Small intestine (tissue), 7 donors: ENCODE measurements at regions not wholly inside any gene's neighbourhood (a gene's known extent, or its start where the extent isn't known, plus 50 kb on each side); places are given as distances from the start of the nearest gene placed in this dataset.

Experiments
- DNase-seq, 2 donors: peaks; one replicate each; pipeline versions ENCODE4 v3.0.0 to v3.0.0-alpha.2; 2013
- FAIRE-seq: peaks from 2 replicates; lab custom pipeline; 2012; peaks lifted over from hg19 to GRCh38; lab: Jason Lieb, UNC
- H3K27ac ChIP-seq, 3 donors: one replicate each; pipeline ENCODE4 v1.5.1; 2013; ENCODE audit warnings: low read length in 2 of 3, mild to moderate bottlenecking in 2 of 3, control low read depth in 1 of 3, inconsistent platforms in 1 of 3, low read depth in 1 of 3, moderate library complexity in 1 of 3
- H3K27me3 ChIP-seq, 3 donors: one replicate each; pipeline ENCODE4 v1.6.1; 2013; ENCODE audit warnings: low read length in 3 of 3, inconsistent platforms in 1 of 3; ENCODE audit not compliant: control insufficient read depth in 3 of 3, insufficient read depth in 3 of 3
- H3K36me3 ChIP-seq, 3 donors: one replicate each; pipeline ENCODE4 v1.6.1; 2013; ENCODE audit warnings: low read length in 3 of 3, inconsistent platforms in 1 of 3, low read depth in 1 of 3, mild to moderate bottlenecking in 1 of 3, moderate library complexity in 1 of 3; ENCODE audit not compliant: control insufficient read depth in 3 of 3, insufficient read depth in 2 of 3
- H3K4me1 ChIP-seq, 3 donors: one replicate each; pipeline ENCODE4 v1.6.1; 2013; ENCODE audit warnings: low read length in 2 of 3, inconsistent platforms in 1 of 3, low read depth in 1 of 3, mild to moderate bottlenecking in 1 of 3, moderate library complexity in 1 of 3; ENCODE audit not compliant: control insufficient read depth in 3 of 3, insufficient read depth in 2 of 3
- H3K4me3 ChIP-seq, 3 donors: one replicate each; pipeline ENCODE4 v1.5.1; 2013; ENCODE audit warnings: low read length in 3 of 3, control low read depth in 1 of 3, inconsistent platforms in 1 of 3, low read depth in 1 of 3, mild to moderate bottlenecking in 1 of 3, moderate library complexity in 1 of 3
- H3K9me3 ChIP-seq, 2 donors: one replicate each; pipeline ENCODE4 v1.6.1; 2013; ENCODE audit warnings: low read depth in 1 of 2, low read length in 1 of 2; ENCODE audit not compliant: control insufficient read depth in 2 of 2, insufficient read depth in 1 of 2
- whole genome bisulfite sequencing, 3 donors: extraction: QIAGEN DNeasy Blood & Tissue Kit; methylation state at CpG; one replicate each; pipeline ENCODE4 v1.1.7; 2013; 5-methylcytosine and 5-hydroxymethylcytosine counted together
- donor health status: healthy with polysubstance abuse.
- donor health status: control.
- donor health status: control.
- donor health status: Bipolar disorder and iron deficiency.
- donor health status: healthy.

- H3K27me3 ChIP-seq = no peaks in the 10 kb centered on the region
- peaks cover 0 to 3% of the 10 kb centered on the region in 2 donors for H3K9me3 ChIP-seq
- no peak overlapping the region for H3K27ac ChIP-seq
- no peaks in the 10 kb centered on the region for H3K36me3 ChIP-seq
- no peak for DNase-seq
- no peak for FAIRE-seq
- H3K4me3 ChIP-seq = no peak overlapping the region
- WGBS, 3 donors = 73 to 78% (median 77%) methylated on average over 2 of the region's 2 CpGs
- H3K4me1 ChIP-seq = no peaks in the 10 kb centered on the region
These were observed 130.6 kb downstream of the RAD51AP2 start for GRCh38 chr2:17387591-17387990.

- DNase-seq = no peak
- H3K27me3 ChIP-seq = no peaks in the 10 kb centered on the region
- 66 to 83% (median 71%) methylated on average over 2 of the region's 2 CpGs for WGBS, 3 donors
- no peak overlapping the region for H3K27ac ChIP-seq
- H3K9me3 ChIP-seq = peaks cover 0 to 3% of the 10 kb centered on the region in 2 donors
- no peak overlapping the region for H3K4me3 ChIP-seq
- no peak for FAIRE-seq
- no peaks in the 10 kb centered on the region for H3K36me3 ChIP-seq
- no peaks in the 10 kb centered on the region for H3K4me1 ChIP-seq
These were observed 131.5 kb downstream of the RAD51AP2 start for GRCh38 chr2:17386771-17387170.

GRCh38 chr2:17380003-17380402 lies 138.2 kb downstream of the RAD51AP2 start:
- no peak for FAIRE-seq

GRCh38 chr2:17375262-17375661 lies 143.0 kb downstream of the RAD51AP2 start:
- 75 to 83% (median 82%) methylated on average over 4 of the region's 4 CpGs for WGBS, 3 donors
- Histone ChIP-seq H3K9me3 (peaks cover 0 to 3% of the 10 kb centered on the region in 2 donors), H3K27ac (no peak overlapping the region), H3K36me3 (no peaks in the 10 kb centered on the region), H3K4me3 (no peak overlapping the region), H3K27me3 (no peaks in the 10 kb centered on the region), H3K4me1 (no peaks in the 10 kb centered on the region)
- FAIRE-seq (no peak), DNase-seq (no peak)

More at GRCh38 chr2:17380003-17380402, 138.2 kb downstream of the RAD51AP2 start:
- 21 to 60% (median 30%) methylated on average over 1 of the region's 1 CpG for WGBS, 3 donors
- H3K9me3 ChIP-seq = no peaks in the 10 kb centered on the region
- no peak for DNase-seq
- H3K27ac ChIP-seq = no peak overlapping the region
- H3K27me3 ChIP-seq = no peaks in the 10 kb centered on the region
- H3K4me3 ChIP-seq = no peak overlapping the region
- no peaks in the 10 kb centered on the region for H3K36me3 ChIP-seq
- H3K4me1 ChIP-seq = no peaks in the 10 kb centered on the region

- Histone ChIP-seq H3K36me3 (no peaks in the 10 kb centered on the region), H3K9me3 (peaks cover 0 to 3% of the 10 kb centered on the region in 2 donors), H3K27me3 (no peaks in the 10 kb centered on the region), H3K4me3 (no peak overlapping the region), H3K27ac (no peak overlapping the region), H3K4me1 (no peaks in the 10 kb centered on the region)
- DNase-seq = no peak
- FAIRE-seq = no peak
- WGBS, 3 donors = 69 to 77% (median 70%) methylated on average over 1 of the region's 1 CpG
These were observed 144.5 kb downstream of the RAD51AP2 start for GRCh38 chr2:17373741-17374140.

- H3K4me1 ChIP-seq = no peaks in the 10 kb centered on the region
- no peak overlapping the region for H3K4me3 ChIP-seq
- H3K36me3 ChIP-seq = no peaks in the 10 kb centered on the region
- WGBS, 3 donors = 75 to 80% (median 79%) methylated on average over 3 of the region's 3 CpGs
- FAIRE-seq = no peak
- H3K27ac ChIP-seq = no peak overlapping the region
- no peaks in the 10 kb centered on the region for H3K27me3 ChIP-seq
- no peak for DNase-seq
- H3K9me3 ChIP-seq = peaks cover 0 to 3% of the 10 kb centered on the region in 2 donors
These were observed 145.2 kb downstream of the RAD51AP2 start for GRCh38 chr2:17373041-17373440.

GRCh38 chr2:17363846-17364245 lies 154.4 kb downstream of the RAD51AP2 start:
- FAIRE-seq (no peak), DNase-seq (no peak)
- no peak overlapping the region for H3K4me3 ChIP-seq
- no peaks in the 10 kb centered on the region for H3K9me3 ChIP-seq
- H3K36me3 ChIP-seq = no peaks in the 10 kb centered on the region
- H3K27ac ChIP-seq = no peak overlapping the region
- H3K4me1 ChIP-seq = no peaks in the 10 kb centered on the region
- H3K27me3 ChIP-seq = no peaks in the 10 kb centered on the region

- FAIRE-seq = no peak
- 58 to 83% (median 74%) methylated on average over 1 of the region's 1 CpG for WGBS, 3 donors
These were observed 155.3 kb downstream of the RAD51AP2 start for GRCh38 chr2:17362956-17363355.

GRCh38 chr2:17355608-17356329 lies 162.5 kb downstream of the RAD51AP2 start:
- Histone ChIP-seq H3K9me3 (peaks cover 0 to 1% of the 10 kb centered on the region in 2 donors), H3K36me3 (no peaks in the 10 kb centered on the region), H3K4me1 (no peaks in the 10 kb centered on the region), H3K4me3 (no peak overlapping the region), H3K27me3 (no peaks in the 10 kb centered on the region), H3K27ac (no peak overlapping the region)
- DNase-seq (no peak), FAIRE-seq (no peak)
- 34 to 54% (median 45%) methylated on average over 6 of the region's 6 CpGs for whole genome bisulfite sequencing, 3 donors

More at GRCh38 chr2:17362956-17363355, 155.3 kb downstream of the RAD51AP2 start:
- H3K27me3 ChIP-seq = no peaks in the 10 kb centered on the region
- no peaks in the 10 kb centered on the region for H3K36me3 ChIP-seq
- DNase-seq = no peak
- H3K9me3 ChIP-seq = no peaks in the 10 kb centered on the region
- H3K27ac ChIP-seq = no peak overlapping the region
- no peaks in the 10 kb centered on the region for H3K4me1 ChIP-seq
- no peak overlapping the region for H3K4me3 ChIP-seq
